ENCODE measurements at regions not wholly inside any gene's neighbourhood (a gene's known extent, or its start where the extent isn't known, plus 50 kb on each side); places are given as distances from the start of the nearest gene placed in this dataset.

DNA sequence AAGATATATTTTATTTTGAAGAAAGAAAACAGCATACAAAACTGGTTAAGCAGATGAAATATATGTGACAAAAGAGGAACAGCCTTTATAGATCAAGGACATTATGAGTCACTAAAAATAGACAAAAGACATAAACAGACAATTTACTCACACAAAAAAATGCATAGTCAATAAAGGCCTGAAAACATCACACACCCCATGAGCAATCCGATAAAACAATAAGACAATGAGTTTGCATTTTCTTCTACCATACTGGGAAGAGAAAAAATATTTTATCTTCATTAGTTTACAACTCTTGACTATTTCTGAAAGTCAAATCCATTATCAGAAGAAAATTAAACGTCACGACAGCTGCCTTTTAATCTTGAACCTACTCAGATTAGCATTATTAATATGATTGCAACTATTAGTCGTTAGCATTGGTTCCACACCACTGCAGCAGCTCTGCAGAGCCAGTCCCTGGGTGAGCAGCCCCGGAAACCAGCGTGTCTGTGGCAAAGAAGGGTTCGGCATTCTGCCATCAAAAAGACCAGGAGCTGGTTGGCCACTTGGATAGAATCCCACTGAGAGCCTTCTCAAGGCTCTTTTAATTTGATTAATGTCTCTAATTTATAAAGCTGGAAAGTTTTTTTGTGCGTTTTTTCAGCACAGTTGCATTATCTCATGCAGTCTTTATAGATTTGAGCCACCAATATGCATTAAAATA lies 305.4 kb upstream of the SHH start:
- no peak for DNase-seq

DNA sequence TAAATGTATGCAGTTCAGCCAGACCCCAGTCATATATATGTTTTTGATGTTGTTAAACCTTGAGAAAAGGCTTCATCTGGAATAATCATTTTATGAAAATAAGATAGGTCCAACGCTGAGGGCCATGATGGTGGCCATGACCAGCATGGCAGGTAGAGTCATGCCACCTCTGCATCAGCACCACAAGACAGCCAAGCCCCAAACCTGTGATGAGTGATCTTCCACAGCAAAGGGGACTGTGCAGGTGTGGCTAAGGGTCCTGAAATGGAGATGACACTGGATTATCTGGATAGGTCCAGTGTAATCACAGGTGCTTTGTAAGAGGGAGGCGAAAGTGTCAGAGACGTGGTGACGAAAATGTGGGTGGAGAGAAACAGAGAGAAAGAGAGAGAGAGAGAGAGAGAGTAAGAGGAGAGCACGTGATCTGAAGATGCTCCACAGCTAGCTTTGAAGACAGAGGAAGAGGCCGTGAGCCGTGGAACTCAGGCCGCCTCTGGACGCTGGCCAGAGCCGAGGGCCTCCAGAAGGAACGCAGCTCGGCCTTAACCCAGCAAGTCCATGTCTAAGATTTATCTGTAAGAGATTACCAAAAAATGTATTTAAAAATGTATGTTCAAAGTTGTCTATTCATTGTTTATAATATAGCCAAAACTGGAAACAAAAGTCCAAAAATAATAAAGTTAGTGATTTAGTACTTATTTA lies 304.4 kb upstream of the SHH start:
- DNase-seq: no peak

DNA sequence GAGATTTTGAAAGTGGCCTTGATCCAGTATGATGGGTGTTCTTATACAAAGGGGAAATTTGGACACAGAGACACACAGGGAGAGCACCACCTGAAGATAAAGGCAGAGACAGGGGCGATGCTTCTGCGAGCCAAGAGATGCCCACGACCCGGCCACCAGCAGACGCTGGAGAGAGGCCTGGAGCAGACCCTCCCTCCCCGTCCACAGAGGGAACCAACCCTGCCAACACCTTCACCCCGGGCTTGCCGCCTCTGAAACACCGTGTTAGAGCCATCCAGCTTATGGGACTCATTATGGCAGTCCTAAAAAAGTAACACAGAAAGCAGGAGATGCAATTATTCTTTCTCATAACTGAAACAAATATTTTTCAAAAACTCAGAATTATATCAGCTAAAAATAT lies 303.3 kb upstream of the SHH start:
- DNase-seq: no peak

DNA sequence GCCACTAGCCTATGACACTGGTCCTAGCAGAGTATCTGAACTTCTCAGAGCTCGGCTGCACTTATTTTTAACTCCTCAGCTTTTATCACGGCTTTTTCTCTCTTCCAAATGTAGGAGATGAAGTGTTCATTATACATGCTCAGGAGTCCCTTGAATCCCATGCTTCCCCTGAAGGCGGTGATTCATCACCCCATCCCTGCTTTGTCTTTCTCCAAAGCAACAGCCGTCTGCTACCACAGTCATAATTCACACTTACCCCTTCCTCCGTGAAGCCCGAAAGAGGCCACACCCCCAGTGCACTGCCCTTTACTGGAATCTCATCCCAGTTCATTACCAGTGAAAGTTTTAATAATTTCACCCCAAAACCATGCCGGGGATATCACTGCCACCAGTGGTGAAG lies 301.5 kb upstream of the SHH start:
- no peak for DNase-seq

DNA sequence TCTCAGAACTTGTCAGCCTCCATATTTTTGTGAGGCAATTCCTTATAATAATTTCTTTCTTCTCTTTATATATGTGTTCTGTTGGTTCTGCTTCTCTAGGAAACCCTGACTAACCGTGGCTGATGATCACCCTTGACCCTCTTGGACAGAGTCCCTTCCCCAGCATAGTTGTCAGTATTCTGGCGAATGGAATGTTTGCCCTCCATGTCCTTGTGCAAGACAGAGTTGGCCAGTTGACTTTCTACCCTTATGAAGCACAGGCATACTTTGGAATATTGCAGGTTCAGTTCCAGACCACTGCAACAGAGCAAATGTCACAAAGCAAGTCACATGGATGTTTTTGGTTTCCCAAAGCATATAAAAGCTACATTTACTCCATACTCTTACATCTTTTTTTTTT lies 297.7 kb upstream of the SHH start:
- DNase-seq: no peak

DNA sequence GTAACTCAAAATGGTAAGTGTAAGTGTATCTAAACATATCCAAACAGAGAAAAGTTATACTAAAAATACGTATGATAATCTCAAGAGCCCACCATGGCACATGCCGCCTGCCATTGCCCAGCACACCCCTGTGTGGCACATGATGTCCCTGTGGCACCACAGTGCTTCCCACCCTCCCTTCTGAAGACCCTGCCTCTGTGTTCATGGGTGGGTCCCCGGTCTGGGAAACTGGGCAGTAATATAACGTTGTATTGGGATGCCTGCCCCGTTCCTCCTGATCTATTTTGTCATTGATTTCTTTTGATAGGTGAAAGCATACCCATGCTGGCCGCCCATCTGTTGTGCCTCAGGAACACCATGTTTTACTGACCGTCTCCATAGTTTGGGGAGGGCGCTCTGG lies 296.8 kb upstream of the SHH start:
- DNase-seq: no peak

DNA sequence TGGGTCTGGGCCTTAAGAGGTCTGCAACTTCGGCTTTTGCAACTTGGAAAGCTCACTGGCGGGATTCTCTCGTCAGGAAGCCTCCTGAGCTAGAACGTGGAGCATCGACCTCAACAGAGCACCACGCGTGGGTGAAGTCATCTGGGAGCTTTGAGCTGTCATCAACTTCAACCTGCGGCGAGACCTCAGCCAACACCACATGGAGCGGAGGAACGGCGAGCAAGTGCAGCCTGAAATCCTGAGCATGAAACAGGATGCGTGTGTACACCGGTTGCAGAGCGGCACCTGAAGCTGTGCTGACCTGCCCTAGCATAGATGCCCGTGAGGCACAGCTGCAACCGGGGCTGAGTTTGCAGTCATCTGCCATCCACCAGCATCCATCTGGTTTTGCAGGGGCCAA lies 295.7 kb upstream of the SHH start:
- no peak for DNase-seq

DNA sequence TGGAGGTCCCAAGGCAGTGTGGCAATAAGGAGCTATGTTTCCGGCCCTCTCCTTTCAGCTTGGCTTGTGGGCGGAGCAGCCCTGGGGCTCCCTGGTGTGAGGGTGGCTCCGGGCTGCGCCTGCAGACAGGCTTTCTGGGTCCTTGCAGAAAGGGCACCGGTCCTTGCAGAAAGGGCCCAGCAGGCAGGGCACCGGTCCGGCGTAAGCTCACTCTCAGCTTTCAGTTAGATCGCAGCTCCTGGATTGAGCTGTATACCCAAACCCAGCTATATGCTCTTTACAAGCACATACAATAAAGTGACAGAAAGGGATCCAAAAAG lies 293.8 kb upstream of the SHH start:
- DNase-seq: no peak

DNA sequence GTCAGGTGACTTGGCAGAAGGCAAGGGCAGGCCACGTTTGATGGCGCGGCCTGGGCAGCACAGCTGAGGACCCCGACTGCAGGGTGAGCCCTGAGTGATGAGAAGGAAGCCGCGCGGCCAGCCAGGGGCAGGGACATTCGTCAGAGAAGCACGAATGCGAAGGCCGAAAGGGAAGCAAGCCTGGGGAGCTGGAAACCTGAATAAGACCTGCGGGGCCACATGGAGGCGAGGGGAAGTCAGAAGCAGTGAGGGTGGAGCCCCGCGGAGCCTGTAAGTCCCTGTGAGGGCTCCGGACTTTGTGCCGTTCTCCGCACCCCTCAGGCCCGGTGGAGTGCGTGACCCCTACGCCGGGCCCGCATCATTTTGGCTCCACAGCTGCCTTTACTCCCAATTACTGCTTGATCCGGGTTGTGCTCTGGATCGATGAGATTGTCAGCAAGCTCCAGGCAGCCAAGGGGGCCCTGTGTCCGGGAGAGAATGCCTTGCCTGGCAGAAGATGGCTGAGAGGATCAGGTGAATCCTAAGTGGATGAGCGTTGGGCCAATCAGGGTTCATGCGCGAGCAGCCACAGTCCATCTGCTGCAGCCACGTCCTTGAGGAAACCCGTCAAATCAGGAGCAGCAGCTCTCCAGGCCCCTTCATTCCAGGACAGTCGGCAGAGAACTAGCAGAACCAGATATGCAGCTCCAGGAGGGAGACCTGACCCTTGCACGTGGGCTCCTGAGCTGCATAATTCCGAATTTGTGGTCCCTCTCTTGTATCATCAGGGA lies 293.3 kb upstream of the SHH start:
- no peak for DNase-seq

DNA sequence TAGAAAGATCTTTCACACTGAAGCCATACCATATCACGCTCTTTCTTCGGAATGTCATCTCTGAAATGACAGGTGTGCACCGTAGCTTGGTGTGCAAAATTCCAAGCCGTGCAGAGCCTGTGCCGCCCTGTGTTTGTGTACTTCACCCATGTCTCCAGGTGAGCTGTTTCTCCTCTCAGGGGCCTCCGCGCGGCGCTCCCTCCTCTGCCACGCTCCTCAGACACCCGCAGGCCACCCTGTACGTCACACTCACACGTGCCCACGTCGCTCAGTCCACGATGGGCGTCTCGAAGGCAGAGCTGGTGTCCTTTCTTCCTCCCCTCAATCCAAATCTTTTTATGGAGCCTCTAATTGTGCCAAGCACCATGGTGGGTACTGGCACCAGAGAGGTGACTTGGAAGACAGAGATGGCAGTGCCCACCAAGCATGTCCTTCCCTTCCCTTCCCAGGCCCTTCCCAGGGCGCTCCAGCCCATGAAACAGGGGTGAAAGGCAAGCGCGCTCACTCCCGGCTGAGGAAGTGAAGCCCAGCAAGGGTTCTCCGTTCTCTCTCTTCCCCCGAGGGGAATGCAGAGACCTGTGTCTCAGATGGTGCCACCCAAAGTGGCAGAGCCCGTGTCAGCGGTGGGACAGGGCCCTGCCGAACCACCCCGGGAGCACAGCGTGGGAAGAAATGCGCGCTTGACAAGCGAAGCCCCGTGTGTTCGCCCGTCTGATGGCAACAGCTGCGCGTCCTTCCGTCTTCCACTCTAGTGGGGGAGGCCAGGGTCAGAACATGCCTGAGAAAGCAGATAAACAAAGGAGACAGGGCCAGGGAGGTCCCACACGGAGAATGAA lies 292.5 kb upstream of the SHH start:
- no peak for DNase-seq

DNA sequence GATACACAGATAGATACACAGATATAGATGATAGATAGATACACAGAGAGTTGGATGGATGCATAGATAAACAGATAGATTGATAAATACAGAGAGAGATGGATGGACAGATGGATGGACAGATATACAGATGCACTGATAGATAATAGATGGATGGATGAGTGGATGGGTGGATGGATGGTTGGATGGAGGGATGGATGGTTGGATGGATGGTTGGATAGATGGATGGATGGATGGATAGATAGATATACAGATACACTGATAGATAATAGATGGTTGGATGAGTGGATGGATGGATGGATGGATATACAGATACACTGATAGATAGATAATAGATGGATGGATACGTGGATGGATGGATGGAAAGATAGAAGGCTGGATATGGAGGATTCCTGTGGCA lies 290.0 kb upstream of the SHH start:
- no peak for DNase-seq

DNA sequence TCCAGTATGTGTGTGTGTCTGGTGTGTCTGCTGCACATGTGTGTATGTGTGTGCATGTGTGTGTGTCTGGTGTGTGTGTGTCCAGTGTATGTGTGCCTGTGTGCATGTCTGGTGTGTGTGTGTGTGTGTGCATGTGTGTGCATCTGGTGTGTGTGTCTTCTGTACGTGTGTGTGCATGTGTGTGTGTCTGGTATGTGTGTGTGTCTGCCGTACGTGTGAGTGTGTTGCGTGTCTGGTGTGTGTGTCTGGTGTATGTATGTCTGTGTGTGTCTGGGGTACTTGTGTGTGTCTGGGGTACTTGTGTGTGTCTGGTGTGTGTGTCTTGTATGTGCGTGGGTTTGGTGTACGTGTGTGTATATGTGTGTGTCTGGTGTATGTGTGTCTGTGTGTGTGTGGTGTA lies 289.1 kb upstream of the SHH start:
- no peak for DNase-seq

GRCh38 chr7:156100086-156100485 lies 287.8 kb upstream of the SHH start:
- DNase-seq: no peak

- no peak for DNase-seq
Measured at GRCh38 chr7:156099085-156099484, 286.8 kb upstream of the SHH start.

GRCh38 chr7:156096771-156097538 lies 284.7 kb upstream of the SHH start:
- DNase-seq: peak; percentile 8

DNA sequence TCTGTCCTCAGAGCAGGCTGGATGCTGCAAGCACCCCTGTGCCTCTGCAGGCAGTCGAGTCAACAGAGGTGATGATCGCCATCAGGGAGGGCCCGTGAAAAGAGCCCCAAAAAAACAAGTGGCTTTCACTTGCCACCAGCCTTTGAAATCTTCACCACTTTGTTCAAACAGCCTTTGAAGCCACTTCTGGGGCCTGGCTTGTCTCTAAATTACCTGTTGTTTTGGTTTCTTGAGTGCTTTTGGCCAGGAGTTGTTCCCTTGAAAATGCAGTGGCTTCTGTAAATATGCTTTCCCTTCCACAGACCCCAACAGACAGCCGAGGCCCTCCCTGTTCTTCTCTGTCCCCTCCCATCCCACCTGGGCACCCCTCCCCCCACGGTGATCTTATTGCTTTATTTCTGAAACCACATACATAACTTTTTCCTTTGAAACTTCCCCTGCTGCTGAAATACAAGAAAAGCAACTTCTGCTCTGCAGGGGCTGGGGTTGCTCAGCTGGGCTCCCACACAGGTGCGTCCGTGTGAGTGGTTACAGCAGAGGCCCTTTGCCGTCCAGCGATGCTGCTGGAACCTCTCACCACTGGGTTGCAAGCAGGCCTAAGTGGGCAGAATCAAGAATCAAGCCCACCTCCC lies 283.8 kb upstream of the SHH start:
- DNase-seq: peak; percentile 37

DNA sequence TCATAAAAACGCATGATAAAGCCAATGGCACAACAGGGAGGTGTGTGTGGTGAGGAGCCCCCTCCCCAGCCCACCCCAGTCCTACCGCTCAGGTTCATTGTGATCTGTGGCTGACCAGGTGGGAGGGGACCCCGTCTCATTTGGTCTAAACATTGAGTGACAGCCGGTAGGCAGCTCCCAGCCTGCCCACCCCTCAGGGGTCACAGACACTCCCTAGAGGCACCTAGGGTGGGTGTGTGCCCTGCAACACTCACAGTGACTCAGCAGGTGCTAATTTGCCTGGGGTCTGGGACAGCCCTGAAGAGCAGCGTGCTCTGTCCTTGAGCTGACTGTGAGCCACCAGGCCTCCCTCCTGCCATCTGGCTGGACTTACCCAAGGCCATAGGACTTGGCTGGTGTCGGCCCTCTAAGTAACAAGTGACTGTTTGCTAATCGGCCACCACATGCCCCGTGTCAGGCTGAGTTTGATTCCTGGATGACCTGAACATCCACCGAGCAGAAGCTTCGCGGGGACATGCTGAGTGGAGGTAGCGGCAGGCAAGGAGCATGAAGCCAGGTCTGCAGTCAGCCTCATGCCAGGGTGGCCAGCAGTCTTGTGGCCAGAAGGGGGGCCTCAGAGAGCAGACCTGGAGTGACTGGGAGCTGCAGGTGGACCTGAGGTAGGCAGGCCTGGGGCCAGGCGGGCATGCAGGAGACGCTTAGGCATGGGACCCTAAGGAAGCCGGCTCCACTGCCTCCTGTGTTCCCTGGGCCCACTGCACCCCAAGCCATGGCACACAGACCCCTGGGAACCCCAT lies 282.3 kb upstream of the SHH start:
- no peak for DNase-seq

GRCh38 chr7:156092307-156092706 lies 280.0 kb upstream of the SHH start:
- DNase-seq: no peak

GRCh38 chr7:156091519-156092080 lies 279.3 kb upstream of the SHH start:
- no peak for DNase-seq

- no peak for DNase-seq
Measured at GRCh38 chr7:156090988-156091387, 278.7 kb upstream of the SHH start.

- DNase-seq: no peak
Measured at GRCh38 chr7:156089222-156089621, 277.0 kb upstream of the SHH start.
